ENCODE measurements at regions not wholly inside any gene's neighbourhood (a gene's known extent, or its start where the extent isn't known, plus 50 kb on each side); places are given as distances from the start of the nearest gene placed in this dataset.

DNA sequence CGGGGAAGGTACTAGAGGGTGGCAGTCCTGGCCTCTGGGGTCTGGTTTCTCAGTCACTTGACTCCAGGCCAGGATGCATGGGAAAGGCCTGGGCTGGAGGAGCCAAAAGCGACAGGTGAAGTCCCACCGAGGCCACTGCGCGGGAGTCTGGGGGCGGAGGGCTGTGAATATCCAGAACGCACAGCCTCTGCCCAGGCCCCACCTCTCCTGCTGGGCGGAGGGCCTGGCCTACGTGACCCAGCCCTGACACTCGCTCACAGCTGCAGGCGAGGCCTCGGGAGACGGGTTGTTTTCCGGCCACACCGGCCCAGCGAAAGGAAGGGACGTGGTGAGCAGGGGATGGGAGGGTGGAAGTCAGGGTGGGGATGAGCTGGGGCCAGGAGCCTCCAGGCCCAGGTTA, 91.2 kb downstream of the RFLNA start:
- Histone ChIP-seq H3K27me3 (ENCODE audit: insufficient read depth, low read length) (no peaks in the 10 kb centered on the region), H2AFZ (ENCODE audit: low read length, unreplicated experiment) (no peak overlapping the region), H3K79me2 (ENCODE audit: control insufficient read depth, insufficient read depth, low read length, unreplicated experiment) (peaks cover 70% of the 10 kb centered on the region), H3K36me3 (ENCODE audit: insufficient read depth, low read length) (0 out of 2 replicates have a peak, but pooled peaks cover 3% of the 10 kb centered on the region), H3K4me3 (ENCODE audit: low read depth, low read length) (peak overlapping the region; percentile 81), H3K27ac (ENCODE audit: low read depth, low read length) (peak overlapping the region; percentile 59), H3K4me1 (ENCODE audit: control insufficient read depth, insufficient read depth, low read length, unreplicated experiment) (peaks cover 67% of the 10 kb centered on the region)

DNA sequence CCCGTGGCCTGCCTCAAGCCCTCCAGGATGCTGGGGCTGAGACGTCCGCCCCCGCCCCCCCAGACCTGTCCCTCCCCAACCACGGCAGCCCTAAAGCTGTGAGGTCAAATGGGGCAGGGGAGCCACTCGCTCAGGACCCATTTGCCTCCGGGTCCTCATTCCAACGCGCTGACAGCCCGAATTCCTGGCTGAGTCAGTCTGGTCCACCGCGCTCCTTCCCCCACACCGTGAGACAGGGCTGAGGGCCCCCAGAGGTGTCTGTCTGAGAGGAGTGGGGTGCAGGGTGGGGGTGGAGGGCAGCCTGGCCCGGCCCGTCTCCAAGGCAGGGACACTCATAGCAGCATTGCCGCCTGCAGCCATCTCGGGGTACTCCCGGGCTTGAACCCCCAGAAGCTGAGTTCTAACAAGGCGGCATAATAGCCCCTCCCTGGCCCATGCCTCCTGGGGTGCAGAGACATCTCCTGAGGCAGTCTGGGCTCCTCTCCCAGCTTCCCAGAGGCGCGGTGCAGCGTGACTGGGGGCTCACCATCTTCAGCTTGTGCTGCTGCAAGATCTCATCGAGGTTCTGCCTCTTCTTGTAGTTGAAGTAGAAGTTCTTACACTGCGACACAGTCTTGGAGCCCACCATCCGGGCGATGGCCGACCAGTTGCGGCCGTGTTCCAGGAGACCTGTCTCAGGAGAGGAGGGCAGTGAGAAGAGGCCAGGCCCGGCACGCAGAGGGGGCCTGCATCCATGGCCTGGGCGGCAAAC, 90.5 kb downstream of the RFLNA start:
- Histone ChIP-seq H2AFZ (ENCODE audit: low read length, unreplicated experiment) (no peak overlapping the region), H3K27ac (ENCODE audit: low read depth, low read length) (peak overlapping the region; percentile 59), H3K4me1 (ENCODE audit: control insufficient read depth, insufficient read depth, low read length, unreplicated experiment) (peaks cover 68% of the 10 kb centered on the region), H3K27me3 (ENCODE audit: insufficient read depth, low read length) (no peaks in the 10 kb centered on the region), H3K4me3 (ENCODE audit: low read depth, low read length) (peak overlapping the region; percentile 81), H3K79me2 (ENCODE audit: control insufficient read depth, insufficient read depth, low read length, unreplicated experiment) (peaks cover 70% of the 10 kb centered on the region), H3K36me3 (ENCODE audit: insufficient read depth, low read length) (0 out of 2 replicates have a peak, but pooled peaks cover 3% of the 10 kb centered on the region)

DNA sequence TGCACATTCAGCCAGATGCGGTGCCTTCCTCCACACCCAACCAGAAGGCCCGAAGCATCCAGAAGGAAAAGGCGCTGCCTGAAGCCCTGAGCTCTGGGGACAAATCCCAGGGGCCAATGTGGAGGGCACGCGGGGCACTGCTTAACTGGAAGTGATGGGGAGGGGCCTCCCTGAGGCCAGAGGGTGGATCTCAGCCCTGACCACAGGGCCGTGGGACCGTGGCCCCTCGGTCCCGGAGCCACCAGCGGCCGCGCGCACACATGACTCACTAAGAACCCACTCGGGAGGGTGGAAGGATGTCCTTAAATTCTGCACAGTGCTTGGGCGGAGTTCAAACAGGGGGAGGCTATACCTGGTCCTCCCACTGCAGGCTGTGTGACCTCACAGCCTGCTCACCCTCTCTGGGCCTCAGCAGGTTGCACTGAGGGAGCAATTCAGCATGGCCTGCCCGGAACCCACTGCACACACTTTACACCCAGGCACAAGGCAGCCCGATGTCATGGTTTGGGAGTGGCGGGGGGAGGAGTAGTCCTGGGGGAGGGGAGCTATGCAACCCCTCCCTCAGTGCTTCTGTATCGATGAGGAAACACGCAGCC, 89.5 kb downstream of the RFLNA start:
- Histone ChIP-seq H3K27ac (ENCODE audit: low read depth, low read length) (peak overlapping the region; percentile 59), H3K79me2 (ENCODE audit: control insufficient read depth, insufficient read depth, low read length, unreplicated experiment) (peaks cover 68% of the 10 kb centered on the region)

DNA sequence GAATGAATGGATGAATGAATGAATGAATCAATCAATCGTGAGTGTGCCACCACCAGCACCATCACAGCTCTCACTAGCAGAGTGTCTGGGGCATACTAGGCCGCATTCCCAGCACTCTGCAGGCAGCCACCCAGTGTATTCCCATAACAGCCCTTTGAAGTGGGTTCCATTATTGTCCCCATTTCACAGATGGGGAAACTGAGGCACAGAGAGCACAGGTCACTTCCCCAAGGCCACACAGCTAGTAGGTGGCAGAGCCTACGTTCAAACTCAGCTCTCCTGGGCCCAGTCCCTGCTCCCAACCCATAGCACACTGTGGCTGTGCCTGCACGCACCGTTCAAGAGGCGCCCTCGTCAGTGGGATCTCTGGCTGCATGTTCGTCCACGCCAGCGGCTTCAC, 88.1 kb downstream of the RFLNA start:
- H3K36me3 ChIP-seq (ENCODE audit: insufficient read depth, low read length), result peaks cover 7% of the 10 kb centered on the region; the same call in 1 of the 2 replicates
- H3K27ac ChIP-seq (ENCODE audit: low read depth, low read length), result no peak overlapping the region
- H3K4me3 ChIP-seq (ENCODE audit: low read depth, low read length), result no peak overlapping the region
- H3K79me2 ChIP-seq (ENCODE audit: control insufficient read depth, insufficient read depth, low read length, unreplicated experiment), result peaks cover 72% of the 10 kb centered on the region
- no peak overlapping the region for H2AFZ ChIP-seq (ENCODE audit: low read length, unreplicated experiment)
- H3K27me3 ChIP-seq (ENCODE audit: insufficient read depth, low read length), result no peaks in the 10 kb centered on the region
- peaks cover 70% of the 10 kb centered on the region for H3K4me1 ChIP-seq (ENCODE audit: control insufficient read depth, insufficient read depth, low read length, unreplicated experiment)

More for the DNA sequence above, 89.5 kb downstream of the RFLNA start:
- Histone ChIP-seq H3K36me3 (ENCODE audit: insufficient read depth, low read length) (peaks cover 4% of the 10 kb centered on the region; the same call in 1 of the 2 replicates), H3K27me3 (ENCODE audit: insufficient read depth, low read length) (no peaks in the 10 kb centered on the region), H3K4me1 (ENCODE audit: control insufficient read depth, insufficient read depth, low read length, unreplicated experiment) (peaks cover 68% of the 10 kb centered on the region), H3K4me3 (ENCODE audit: low read depth, low read length) (no peak overlapping the region), H2AFZ (ENCODE audit: low read length, unreplicated experiment) (no peak overlapping the region)

DNA sequence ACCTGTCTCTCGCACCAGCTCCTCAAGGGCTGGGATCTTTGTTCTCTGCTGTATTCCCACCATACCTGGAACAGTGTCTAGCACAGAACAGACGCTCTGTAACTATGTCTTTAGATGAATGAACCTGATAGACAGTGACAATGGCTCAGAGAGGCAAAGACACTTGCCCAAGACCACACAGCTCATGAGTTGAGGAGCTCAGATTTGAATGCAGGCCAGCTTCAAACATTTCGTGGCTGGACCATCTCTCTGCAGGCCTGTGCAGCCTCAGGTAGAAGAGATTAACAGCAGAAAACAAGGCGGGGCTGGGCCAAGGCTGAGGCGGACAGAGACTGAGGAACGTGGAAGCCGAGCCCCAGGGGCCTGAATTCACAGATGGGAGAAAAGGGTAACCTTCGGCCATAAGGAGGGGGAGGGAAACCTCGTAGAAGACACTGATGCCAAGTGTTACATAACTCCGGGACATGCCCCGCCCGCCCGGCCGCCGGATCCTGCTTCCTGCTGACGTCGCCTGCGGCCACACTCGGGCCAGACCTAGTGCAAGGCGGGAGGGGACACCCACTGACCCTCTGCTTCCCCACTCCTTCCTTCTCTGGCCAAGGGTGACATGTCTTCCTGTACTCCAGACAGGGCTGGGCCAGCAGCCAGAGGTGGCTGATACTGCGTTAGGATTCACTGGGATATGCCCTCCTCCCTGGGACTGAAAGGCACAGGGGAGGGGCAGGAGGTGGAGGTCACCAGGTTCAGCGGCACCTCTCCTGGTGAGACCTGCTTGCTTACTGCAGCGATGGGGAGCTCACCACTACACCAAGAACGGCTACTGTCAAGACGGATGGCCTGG, 86.8 kb downstream of the RFLNA start:
- H2AFZ ChIP-seq (ENCODE audit: low read length, unreplicated experiment), result no peak overlapping the region
- peaks cover 14% of the 10 kb centered on the region; the same call in 1 of the 2 replicates for H3K36me3 ChIP-seq (ENCODE audit: insufficient read depth, low read length)
- no peak overlapping the region for H3K4me3 ChIP-seq (ENCODE audit: low read depth, low read length)
- H3K79me2 ChIP-seq (ENCODE audit: control insufficient read depth, insufficient read depth, low read length, unreplicated experiment), result peaks cover 66% of the 10 kb centered on the region
- H3K4me1 ChIP-seq (ENCODE audit: control insufficient read depth, insufficient read depth, low read length, unreplicated experiment), result peaks cover 69% of the 10 kb centered on the region
- H3K27ac ChIP-seq (ENCODE audit: low read depth, low read length), result peak overlapping the region; percentile 85
- H3K27me3 ChIP-seq (ENCODE audit: insufficient read depth, low read length), result no peaks in the 10 kb centered on the region

DNA sequence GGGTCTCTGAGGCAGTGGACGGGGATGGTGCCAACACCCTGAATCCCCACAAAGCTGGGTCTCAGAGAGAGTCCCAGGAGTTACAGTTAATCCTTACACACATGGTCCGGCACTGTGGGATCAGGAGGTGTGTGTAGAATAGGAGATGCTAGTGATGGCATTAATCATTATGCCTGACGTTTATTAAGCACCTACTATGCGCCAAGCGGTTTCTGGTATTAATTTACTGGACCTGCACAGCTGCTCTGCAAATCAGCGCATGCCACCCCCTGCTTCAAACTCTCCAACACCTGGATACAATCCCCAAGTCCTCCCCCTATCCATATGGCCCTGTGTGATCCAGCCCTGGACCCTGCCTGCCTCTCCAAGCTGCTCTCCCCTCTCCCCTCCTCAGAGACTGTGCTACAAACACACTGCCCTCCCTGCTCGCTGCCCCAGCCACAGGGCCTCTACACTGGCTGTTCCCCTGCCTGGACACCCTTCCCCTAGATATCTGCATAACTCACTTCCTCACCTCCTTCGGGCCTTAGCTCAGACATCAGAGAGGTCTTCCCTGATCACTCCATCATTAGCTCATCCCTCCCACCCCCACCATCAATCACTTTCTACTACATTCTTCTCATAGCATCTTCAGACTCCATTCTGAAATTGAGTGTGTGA, 86.0 kb downstream of the RFLNA start:
- Histone ChIP-seq H3K79me2 (ENCODE audit: control insufficient read depth, insufficient read depth, low read length, unreplicated experiment) (peaks cover 62% of the 10 kb centered on the region), H3K36me3 (ENCODE audit: insufficient read depth, low read length) (peaks cover 18% of the 10 kb centered on the region; the same call in 1 of the 2 replicates), H3K4me3 (ENCODE audit: low read depth, low read length) (no peak overlapping the region)

DNA sequence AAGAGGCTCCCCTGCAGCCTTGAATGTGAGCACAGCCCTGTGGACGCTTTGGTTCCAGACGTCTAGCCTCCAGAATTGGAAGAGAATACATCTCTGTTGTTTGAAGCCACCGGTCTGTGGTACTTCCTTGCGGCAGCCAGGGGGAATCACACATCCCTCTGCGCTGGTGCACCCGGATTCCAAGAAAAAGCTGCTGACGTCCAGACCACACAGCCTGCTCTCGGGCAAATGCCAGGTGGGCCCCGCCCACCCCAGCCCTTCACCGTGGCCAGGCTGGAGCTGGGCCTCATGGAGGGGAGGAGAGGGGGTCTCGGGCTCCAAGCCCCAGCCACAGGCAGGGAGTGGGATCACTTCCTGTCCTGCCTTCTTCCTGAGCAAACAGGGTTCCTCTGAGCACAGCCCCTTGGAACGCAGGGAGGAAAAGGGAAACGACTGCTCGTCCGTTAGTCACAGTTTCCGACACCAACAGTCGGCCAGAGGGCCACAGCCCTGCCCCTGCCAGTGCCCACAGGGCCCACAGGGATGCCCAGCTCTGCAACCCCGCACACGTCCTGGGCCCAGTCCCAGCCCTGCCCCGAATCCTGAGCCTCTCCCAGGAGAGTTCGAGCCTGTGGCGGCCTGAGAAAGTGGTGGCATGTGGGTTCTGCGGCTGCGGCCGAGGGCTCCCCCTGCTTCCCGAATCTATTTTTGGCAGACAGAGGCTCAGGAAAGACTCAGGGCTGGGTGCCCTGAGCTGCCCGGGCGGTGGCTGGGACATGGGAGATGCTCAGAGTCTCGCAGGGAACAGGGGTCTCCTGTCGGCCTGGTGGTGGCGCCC, 85.3 kb downstream of the RFLNA start:
- Histone ChIP-seq H3K27me3 (ENCODE audit: insufficient read depth, low read length) (no peaks in the 10 kb centered on the region), H3K4me1 (ENCODE audit: control insufficient read depth, insufficient read depth, low read length, unreplicated experiment) (peaks cover 58% of the 10 kb centered on the region), H3K27ac (ENCODE audit: low read depth, low read length) (peak overlapping the region; percentile 85), H3K4me3 (ENCODE audit: low read depth, low read length) (no peak overlapping the region), H2AFZ (ENCODE audit: low read length, unreplicated experiment) (no peak overlapping the region), H3K36me3 (ENCODE audit: insufficient read depth, low read length) (peaks cover 19% of the 10 kb centered on the region; the same call in 1 of the 2 replicates), H3K79me2 (ENCODE audit: control insufficient read depth, insufficient read depth, low read length, unreplicated experiment) (peaks cover 57% of the 10 kb centered on the region)

More for the DNA sequence above, 86.0 kb downstream of the RFLNA start:
- Histone ChIP-seq H3K4me1 (ENCODE audit: control insufficient read depth, insufficient read depth, low read length, unreplicated experiment) (peaks cover 66% of the 10 kb centered on the region), H3K27ac (ENCODE audit: low read depth, low read length) (peak overlapping the region; percentile 85), H3K27me3 (ENCODE audit: insufficient read depth, low read length) (no peaks in the 10 kb centered on the region), H2AFZ (ENCODE audit: low read length, unreplicated experiment) (no peak overlapping the region)

DNA sequence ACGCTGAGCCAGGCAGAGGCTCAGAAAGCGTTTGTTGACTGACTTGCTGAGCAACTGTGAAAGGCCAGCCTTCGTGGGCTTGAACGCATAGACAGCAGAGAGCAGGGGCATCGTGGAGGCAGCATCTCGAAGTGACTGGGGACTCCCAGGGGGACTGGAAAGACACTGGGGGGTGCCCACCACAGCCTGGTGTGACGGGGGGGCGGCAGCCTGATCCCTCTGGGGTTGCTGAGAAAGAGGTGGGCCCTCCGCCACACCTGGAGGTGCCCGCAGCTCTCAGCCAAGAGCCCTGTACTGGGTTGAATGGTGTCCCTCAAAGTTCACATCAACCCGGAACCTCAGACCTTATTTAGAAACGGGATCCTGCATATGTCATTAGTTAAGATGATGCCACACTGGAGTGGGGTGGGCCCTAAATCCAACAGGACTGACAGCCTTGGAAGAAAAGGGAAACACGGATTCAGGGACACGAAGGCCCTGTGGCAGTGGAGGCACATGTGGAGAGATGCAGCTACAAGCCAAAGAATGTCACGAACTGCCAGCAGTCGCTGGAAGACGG, 84.6 kb downstream of the RFLNA start:
- no peaks in the 10 kb centered on the region for H3K27me3 ChIP-seq (ENCODE audit: insufficient read depth, low read length)
- peaks cover 22% of the 10 kb centered on the region; the same call in 1 of the 2 replicates for H3K36me3 ChIP-seq (ENCODE audit: insufficient read depth, low read length)

DNA sequence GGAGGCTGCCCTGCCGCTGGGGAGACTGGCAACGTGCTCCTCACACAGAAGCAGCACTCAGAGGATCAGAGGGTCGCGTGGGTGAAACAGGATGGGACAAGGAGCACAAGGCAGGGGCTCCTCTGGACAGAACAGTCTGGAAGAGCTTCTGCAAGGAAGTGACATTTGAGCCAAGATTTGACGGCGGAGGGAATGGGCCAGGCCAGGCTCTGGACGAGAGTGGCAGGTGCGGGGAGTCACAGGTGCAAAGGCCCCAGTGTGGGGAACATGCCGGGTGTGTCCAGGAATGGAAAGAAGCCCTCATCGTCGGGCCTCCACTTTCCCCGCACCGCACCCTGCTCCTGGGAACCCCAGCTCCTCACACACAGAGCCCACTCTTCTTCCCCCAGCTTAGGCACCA, 84.0 kb downstream of the RFLNA start:
- H3K79me2 ChIP-seq (ENCODE audit: control insufficient read depth, insufficient read depth, low read length, unreplicated experiment), result peaks cover 51% of the 10 kb centered on the region
- no peak overlapping the region for H2AFZ ChIP-seq (ENCODE audit: low read length, unreplicated experiment)
- peaks cover 47% of the 10 kb centered on the region for H3K4me1 ChIP-seq (ENCODE audit: control insufficient read depth, insufficient read depth, low read length, unreplicated experiment)
- H3K27ac ChIP-seq (ENCODE audit: low read depth, low read length), result peak overlapping the region; percentile 85; the same call in 1 of the 2 replicates
- H3K36me3 ChIP-seq (ENCODE audit: insufficient read depth, low read length), result peaks cover 24% of the 10 kb centered on the region; the same call in 1 of the 2 replicates
- no peaks in the 10 kb centered on the region for H3K27me3 ChIP-seq (ENCODE audit: insufficient read depth, low read length)
- H3K4me3 ChIP-seq (ENCODE audit: low read depth, low read length), result no peak overlapping the region

More for the DNA sequence above, 84.6 kb downstream of the RFLNA start:
- Histone ChIP-seq H3K27ac (ENCODE audit: low read depth, low read length) (peak overlapping the region; percentile 85), H3K4me3 (ENCODE audit: low read depth, low read length) (no peak overlapping the region), H3K79me2 (ENCODE audit: control insufficient read depth, insufficient read depth, low read length, unreplicated experiment) (peaks cover 57% of the 10 kb centered on the region), H2AFZ (ENCODE audit: low read length, unreplicated experiment) (no peak overlapping the region), H3K4me1 (ENCODE audit: control insufficient read depth, insufficient read depth, low read length, unreplicated experiment) (peaks cover 52% of the 10 kb centered on the region)
